Thoracic aorta (tissue), 2 donors: ENCODE measurements at regions not wholly inside any gene's neighbourhood (a gene's known extent, or its start where the extent isn't known, plus 50 kb on each side); places are given as distances from the start of the nearest gene placed in this dataset.

Source experiments
- ATAC-seq: fragments of 150-250 bp; one replicate; pipeline ENCODE4 v1.8.0; 2017; ENCODE audit warnings: low read depth; ENCODE audit not compliant: insufficient number of reproducible peaks, low FRiP score
- DNase-seq: peaks from one replicate; pipeline ENCODE4 v3.0.0-alpha.2; 2020; ENCODE audit warnings: low spot score
- H3K27ac ChIP-seq, 2 donors: fragments of 200-600 bp; sonication (generic); 1 replicate in 1 of 2; 2 replicates in 1 of 2; pipeline ENCODE4 v1.5.1; 2016; ENCODE audit warnings: mild to moderate bottlenecking in 2 of 2, moderate library complexity in 2 of 2
- H3K27me3 ChIP-seq: fragments of 200-600 bp; sonication (generic); replicated peaks from 2 replicates; pipeline ENCODE4 v1.6.0; 2016; ENCODE audit warnings: mild to moderate bottlenecking; ENCODE audit not compliant: insufficient read depth
- H3K36me3 ChIP-seq: fragments of 200-600 bp; sonication (generic); one replicate; pipeline ENCODE4 v1.5.1; 2016
- H3K4me1 ChIP-seq, 2 donors: fragments of 200-600 bp; sonication (generic); 1 replicate in 1 of 2; 2 replicates in 1 of 2; pipeline versions ENCODE4 v1.5.1 to v1.6.0; 2016; ENCODE audit warnings: low read depth in 2 of 2, mild to moderate bottlenecking in 1 of 2; ENCODE audit not compliant: control insufficient read depth in 1 of 2
- H3K4me3 ChIP-seq: fragments of 200-600 bp; sonication (generic); 2 replicates; pipeline ENCODE4 v1.5.1; 2016; ENCODE audit warnings: mild to moderate bottlenecking
- H3K9me3 ChIP-seq: fragments of 200-600 bp; sonication (generic); 2 replicates; pipeline ENCODE4 v1.5.1; 2016
- CTCF ChIP-seq: fragments of 200-600 bp; sonication (generic); IDR thresholded peaks from one replicate; pipeline ENCODE4 v1.5.1; 2019; ENCODE audit warnings: antibody characterized with exemption

GRCh38 chr17:77637818-77638575 lies 320.5 kb upstream of the TNRC6C start:
- TF ChIP-seq CTCF = no peak
- Histone ChIP-seq H3K9me3 (no peaks in the 10 kb centered on the region), H3K27ac (no peak overlapping the region), H3K4me3 (no peak overlapping the region), H3K27me3 (no peaks in the 10 kb centered on the region), H3K4me1 (no peaks in the 10 kb centered on the region), H3K36me3 (no peaks in the 10 kb centered on the region)
- ATAC-seq (no peak), DNase-seq (no peak)

DNA sequence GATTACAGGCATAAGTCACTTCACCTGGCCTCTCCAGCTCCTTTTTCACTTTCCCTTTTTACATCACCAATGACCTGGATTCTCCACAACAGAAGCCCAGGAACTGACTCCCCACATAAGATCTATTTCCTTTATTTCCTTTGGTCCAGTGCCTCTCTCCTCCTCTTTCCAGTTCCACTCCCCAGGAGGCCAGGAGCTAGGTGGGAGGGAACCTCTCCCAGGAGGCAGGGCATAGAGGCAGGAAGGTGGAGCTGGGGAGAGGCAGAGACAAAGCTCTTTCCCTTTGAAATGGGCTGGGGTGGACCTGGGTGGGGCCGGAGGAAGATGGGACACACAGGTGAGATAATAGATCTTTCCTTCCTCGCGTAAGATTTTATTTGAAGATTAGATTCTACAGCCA lies 318.3 kb upstream of the TNRC6C start:
- Histone ChIP-seq H3K27me3 (no peaks in the 10 kb centered on the region), H3K27ac (no peak overlapping the region), H3K36me3 (no peaks in the 10 kb centered on the region), H3K4me1 (no peaks in the 10 kb centered on the region), H3K4me3 (no peak overlapping the region), H3K9me3 (no peaks in the 10 kb centered on the region)
- TF ChIP-seq CTCF = no peak
- ATAC-seq (no peak), DNase-seq (no peak)

- Histone ChIP-seq H3K27ac (no peak overlapping the region), H3K36me3 (no peaks in the 10 kb centered on the region), H3K4me3 (no peak overlapping the region), H3K9me3 (no peaks in the 10 kb centered on the region), H3K27me3 (no peaks in the 10 kb centered on the region), H3K4me1 (peaks cover 0 to 8% of the 10 kb centered on the region in 2 donors)
- no peak for TF ChIP-seq CTCF
- ATAC-seq (no peak), DNase-seq (no peak)
These were observed 317.4 kb upstream of the TNRC6C start for GRCh38 chr17:77640916-77641605.

GRCh38 chr17:77641718-77642117 lies 316.8 kb upstream of the TNRC6C start:
- Histone ChIP-seq H3K4me1 (peaks cover 0 to 8% of the 10 kb centered on the region in 2 donors), H3K27ac (no peak overlapping the region), H3K27me3 (no peaks in the 10 kb centered on the region), H3K4me3 (no peak overlapping the region), H3K36me3 (no peaks in the 10 kb centered on the region), H3K9me3 (no peaks in the 10 kb centered on the region)
- TF ChIP-seq CTCF = no peak
- ATAC-seq (no peak), DNase-seq (no peak)

DNA sequence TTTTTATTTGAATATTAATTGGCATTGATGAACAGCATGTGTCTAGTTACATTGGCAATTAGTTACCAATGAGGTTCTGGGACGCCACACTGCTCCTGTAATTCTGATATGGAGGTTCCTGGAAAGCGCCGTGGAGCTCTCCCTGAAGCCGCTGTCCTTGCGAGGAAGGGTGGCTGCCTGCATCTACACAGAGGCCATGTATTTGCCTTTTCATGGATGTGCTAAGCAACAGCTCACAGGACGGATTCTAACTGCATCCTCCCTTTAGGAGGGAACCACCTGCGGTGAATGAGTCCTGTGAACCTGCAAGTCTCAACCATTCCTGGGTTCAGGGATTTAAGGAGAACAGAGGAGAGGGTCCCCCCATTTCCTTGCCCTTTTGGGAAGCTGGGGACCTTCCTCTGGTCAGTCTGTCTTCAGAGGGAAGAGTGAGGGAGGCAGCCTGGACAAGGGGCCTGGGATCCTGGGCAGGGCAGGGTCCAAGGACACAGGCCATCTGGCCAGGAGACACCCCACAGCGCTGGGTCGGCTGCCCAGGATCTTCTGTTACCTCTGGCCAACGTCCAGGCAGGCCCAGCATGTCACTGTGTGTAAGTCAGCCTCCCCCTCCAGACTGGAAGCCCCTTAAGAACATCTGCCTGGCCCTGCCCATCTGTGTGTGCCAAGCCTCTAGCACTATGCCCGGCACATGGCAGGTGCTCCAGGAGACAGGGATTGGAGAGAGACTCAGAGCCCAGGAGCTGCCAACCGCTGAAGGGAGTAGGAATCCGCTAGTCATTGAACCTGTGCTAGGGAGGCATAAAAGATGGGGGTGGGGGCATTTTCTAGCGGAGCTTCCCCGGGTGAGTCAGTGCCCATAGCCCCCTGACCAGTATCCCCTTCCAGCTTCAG lies 314.1 kb upstream of the TNRC6C start:
- no peak for ATAC-seq
- DNase-seq = no peak
- no peak for TF ChIP-seq CTCF

More for the DNA sequence above, 314.1 kb upstream of the TNRC6C start:
- Histone ChIP-seq H3K9me3 (no peaks in the 10 kb centered on the region), H3K36me3 (no peaks in the 10 kb centered on the region), H3K4me3 (no peak overlapping the region), H3K27ac (no peak overlapping the region), H3K4me1 (peaks cover 0 to 8% of the 10 kb centered on the region in 2 donors), H3K27me3 (no peaks in the 10 kb centered on the region)
